Activated CD4-positive, alpha-beta T cell treated with anti-CD3 and anti-CD28 coated beads for 24 hours (primary cell): ENCODE measurements at regions not wholly inside any gene's neighbourhood (a gene's known extent, or its start where the extent isn't known, plus 50 kb on each side); places are given as distances from the start of the nearest gene placed in this dataset.
"Not testable (repeated sequence)": the region's sequence is repeated elsewhere in the genome, so short reads cannot be mapped to it uniquely, and the experiment has no call there.

ENCODE experiments used
- DNase-seq, 2 donors: peaks; one replicate each; pipeline ENCODE4 v3.0.0-alpha.2; 2020; ENCODE audit warnings: low read depth in 2 of 2

GRCh38 chr10:78455236-78455635, 421.6 kb downstream of the RPS24 start:
- no peak for DNase-seq

- no peak for DNase-seq
These were observed 422.1 kb downstream of the RPS24 start for GRCh38 chr10:78455811-78456210.

- no peak for DNase-seq
These were observed 423.2 kb downstream of the RPS24 start for GRCh38 chr10:78456649-78457400.

GRCh38 chr10:78457804-78458482, 424.3 kb downstream of the RPS24 start:
- no peak for DNase-seq

- no peak for DNase-seq
These were observed 425.4 kb downstream of the RPS24 start for GRCh38 chr10:78458983-78459638.

- no peak for DNase-seq
These were observed 426.0 kb downstream of the RPS24 start for GRCh38 chr10:78459639-78460037.

- no peak for DNase-seq
These were observed 426.5 kb downstream of the RPS24 start for GRCh38 chr10:78460204-78460603.

GRCh38 chr10:78461333-78461732, 427.7 kb downstream of the RPS24 start:
- DNase-seq = no peak

GRCh38 chr10:78462176-78462575, 428.5 kb downstream of the RPS24 start:
- no peak for DNase-seq

GRCh38 chr10:78462726-78463228, 429.1 kb downstream of the RPS24 start:
- no peak for DNase-seq

- DNase-seq = no peak
These were observed 430.6 kb downstream of the RPS24 start for GRCh38 chr10:78464118-78464855.

GRCh38 chr10:78464856-78465267, 431.2 kb downstream of the RPS24 start:
- no peak for DNase-seq

GRCh38 chr10:78465431-78465830, 431.8 kb downstream of the RPS24 start:
- DNase-seq = no peak

- DNase-seq = no peak
These were observed 433.9 kb downstream of the RPS24 start for GRCh38 chr10:78467496-78468106.

- DNase-seq = not testable (repeated sequence)
These were observed 435.1 kb downstream of the RPS24 start for GRCh38 chr10:78468731-78469130.

GRCh38 chr10:78470267-78471103, 436.8 kb downstream of the RPS24 start:
- DNase-seq = no peak

GRCh38 chr10:78471326-78471722, 437.7 kb downstream of the RPS24 start:
- no peak for DNase-seq

GRCh38 chr10:78471723-78472550, 438.3 kb downstream of the RPS24 start:
- no peak for DNase-seq

- no peak for DNase-seq
These were observed 438.9 kb downstream of the RPS24 start for GRCh38 chr10:78472551-78472890.

GRCh38 chr10:78473006-78473405, 439.3 kb downstream of the RPS24 start:
- no peak for DNase-seq
